PC-3 (cell line): ENCODE measurements at regions not wholly inside any gene's neighbourhood (a gene's known extent, or its start where the extent isn't known, plus 50 kb on each side); places are given as distances from the start of the nearest gene placed in this dataset.

Experiments used
- ATAC-seq: fragments of 200-7000 bp; cut with Tn5 transposase; 2 replicates; pipeline ENCODE4 v1.9.1; 2020; ENCODE audit warnings: mild to moderate bottlenecking, moderate library complexity
- BruUV-seq: library from RNA; stranded (reverse); fragments of 400-500 nt; replicated peaks from 2 replicates; lab custom pipeline; 2021; lab: Mats Ljungman, UMichigan
- CTCF ChIA-PET: fragments of 300-600 bp; sonication (Branson Sonifier 250); formaldehyde crosslinking; loops from one replicate; lab custom pipeline; 2022; ENCODE audit warnings: antibody characterized with exemption; lab: Charles Lee
- POLR2A ChIA-PET: fragments of 300-600 bp; sonication (Branson Sonifier 250); formaldehyde crosslinking; loops from one replicate; lab custom pipeline; 2022; ENCODE audit warnings: antibody characterized with exemption; ENCODE audit not compliant: unreplicated experiment; lab: Charles Lee
- DNase-seq: peaks from one replicate; pipeline ENCODE4 v3.0.0-alpha.2; 2015
- H2AFZ ChIP-seq: fragments of 300-600 bp; sonication (generic); 2 replicates; pipeline ENCODE4 v1.6.0; 2016; ENCODE audit warnings: antibody characterized with exemption, low read length
- H3F3A ChIP-seq: fragments of 300-600 bp; sonication (generic); one replicate; pipeline ENCODE4 v1.6.0; 2017; ENCODE audit warnings: antibody characterized with exemption, low read length, control low read depth, mild to moderate bottlenecking; ENCODE audit not compliant: unreplicated experiment
- H3K27ac ChIP-seq: fragments of 300-600 bp; sonication (generic); 2 replicates; pipeline ENCODE4 v1.5.1; 2016; ENCODE audit warnings: mild to moderate bottlenecking, low read length
- H3K27me3 ChIP-seq: fragments of 300-600 bp; sonication (generic); 2 replicates; pipeline ENCODE4 v1.6.1; 2016; ENCODE audit warnings: low read length, mixed read lengths
- H3K36me3 ChIP-seq: fragments of 300-600 bp; sonication (generic); 2 replicates; pipeline ENCODE4 v1.6.1; 2016; ENCODE audit warnings: low read depth, mixed run types, low read length, mixed read lengths
- H3K4me1 ChIP-seq: fragments of 300-600 bp; sonication (generic); 2 replicates; pipeline ENCODE4 v1.5.1; 2016; ENCODE audit warnings: low read length; ENCODE audit not compliant: insufficient read depth
- H3K4me2 ChIP-seq: fragments of 300-600 bp; sonication (generic); 2 replicates; pipeline ENCODE4 v1.6.0; 2016; ENCODE audit warnings: low read length
- H3K4me3 ChIP-seq: fragments of 300-600 bp; sonication (generic); 2 replicates; pipeline ENCODE4 v1.5.1; 2016; ENCODE audit warnings: mild to moderate bottlenecking, low read length, mixed read lengths
- H3K79me2 ChIP-seq: fragments of 300-600 bp; sonication (generic); 2 replicates; pipeline ENCODE4 v1.6.1; 2017; ENCODE audit warnings: low read length, mixed read lengths
- H3K9ac ChIP-seq: fragments of 300-600 bp; sonication (generic); 2 replicates; pipeline ENCODE4 v1.6.0; 2016; ENCODE audit warnings: mild to moderate bottlenecking, low read length
- H3K9me2 ChIP-seq: fragments of 300-600 bp; sonication (generic); replicated peaks from 2 replicates; pipeline ENCODE4 v1.6.1; 2016; ENCODE audit warnings: mixed run types, low read length, mixed read lengths
- H3K9me3 ChIP-seq: fragments of 300-600 bp; sonication (generic); 2 replicates; pipeline ENCODE4 v1.6.1; 2016; ENCODE audit warnings: low read length, mixed read lengths
- H4K20me1 ChIP-seq: fragments of 300-600 bp; sonication (generic); 2 replicates; pipeline ENCODE4 v1.6.1; 2016; ENCODE audit warnings: low read length, mixed read lengths
- EZH2 ChIP-seq: fragments of 300-600 bp; sonication (generic); IDR thresholded peaks from one replicate; pipeline ENCODE4 v1.6.1; 2017; ENCODE audit warnings: antibody characterized with exemption, mild to moderate bottlenecking, low read length; ENCODE audit not compliant: unreplicated experiment
- EZH2phosphoT487 ChIP-seq: fragments of 300-600 bp; sonication (generic); IDR thresholded peaks from 2 replicates; pipeline ENCODE4 v1.6.1; 2018; ENCODE audit warnings: mild to moderate bottlenecking, antibody characterized with exemption, low read length, borderline replicate concordance
- intact Hi-C: fragments of 100-400 bp; cut with micrococcal nuclease; formaldehyde crosslinking; loops from 2 replicates; pipeline ENCODE4 v1.9.0; 2023
- TF ChIP-seq, protein P1 (sequence below): fragments of 300-600 bp; sonication (generic); conservative IDR thresholded peaks from 2 replicates; pipeline ENCODE4 v1.5.1; 2017; ENCODE audit warnings: antibody characterized with exemption, low read depth, mild to moderate bottlenecking, low read length

DNA sequence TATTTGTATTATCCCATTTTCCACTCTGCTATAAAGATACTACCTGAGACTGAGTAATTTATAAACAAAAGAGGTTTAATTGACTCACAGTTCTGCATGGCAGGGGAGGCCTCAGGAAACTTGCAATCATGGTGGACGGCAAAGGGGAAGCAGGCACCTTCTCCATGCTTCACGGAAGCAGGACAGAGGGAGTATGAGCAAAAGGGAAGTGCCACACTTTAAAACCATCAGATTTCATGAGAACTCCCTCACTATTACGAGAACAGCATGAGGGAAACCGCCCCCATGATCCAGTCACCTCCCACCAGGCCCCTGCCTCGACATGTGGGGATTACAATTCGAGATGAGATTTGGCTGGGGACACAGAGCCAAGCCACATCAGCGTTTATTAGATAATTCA is 172.8 kb downstream of the NR2F2 start:
- POLR2A ChIA-PET = no interaction called here
- intact Hi-C loops = no loop called here
- Histone ChIP-seq H3K27me3 (peaks cover 72% of the 10 kb centered on the region), H2AFZ (no peak overlapping the region), H3K9ac (no peak overlapping the region), H3K9me3 (no peaks in the 10 kb centered on the region), H3K27ac (no peak overlapping the region), H3K4me3 (no peak overlapping the region), H3F3A (no peaks in the 10 kb centered on the region), H3K4me2 (no peak overlapping the region), H3K4me1 (no peaks in the 10 kb centered on the region), H3K79me2 (no peaks in the 10 kb centered on the region), H4K20me1 (no peaks in the 10 kb centered on the region), H3K9me2 (no peaks in the 10 kb centered on the region), H3K36me3 (no peaks in the 10 kb centered on the region)
- ATAC-seq (no peak), DNase-seq (no peak)
- BruUV-seq = no TSS peak
- CTCF ChIA-PET = no interaction called here
- no peak for TF ChIP-seq EZH2
- TF ChIP-seq EZH2phosphoT487 = no peak
- TF ChIP-seq, protein P1, sequence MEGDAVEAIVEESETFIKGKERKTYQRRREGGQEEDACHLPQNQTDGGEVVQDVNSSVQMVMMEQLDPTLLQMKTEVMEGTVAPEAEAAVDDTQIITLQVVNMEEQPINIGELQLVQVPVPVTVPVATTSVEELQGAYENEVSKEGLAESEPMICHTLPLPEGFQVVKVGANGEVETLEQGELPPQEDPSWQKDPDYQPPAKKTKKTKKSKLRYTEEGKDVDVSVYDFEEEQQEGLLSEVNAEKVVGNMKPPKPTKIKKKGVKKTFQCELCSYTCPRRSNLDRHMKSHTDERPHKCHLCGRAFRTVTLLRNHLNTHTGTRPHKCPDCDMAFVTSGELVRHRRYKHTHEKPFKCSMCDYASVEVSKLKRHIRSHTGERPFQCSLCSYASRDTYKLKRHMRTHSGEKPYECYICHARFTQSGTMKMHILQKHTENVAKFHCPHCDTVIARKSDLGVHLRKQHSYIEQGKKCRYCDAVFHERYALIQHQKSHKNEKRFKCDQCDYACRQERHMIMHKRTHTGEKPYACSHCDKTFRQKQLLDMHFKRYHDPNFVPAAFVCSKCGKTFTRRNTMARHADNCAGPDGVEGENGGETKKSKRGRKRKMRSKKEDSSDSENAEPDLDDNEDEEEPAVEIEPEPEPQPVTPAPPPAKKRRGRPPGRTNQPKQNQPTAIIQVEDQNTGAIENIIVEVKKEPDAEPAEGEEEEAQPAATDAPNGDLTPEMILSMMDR = no peak

DNA sequence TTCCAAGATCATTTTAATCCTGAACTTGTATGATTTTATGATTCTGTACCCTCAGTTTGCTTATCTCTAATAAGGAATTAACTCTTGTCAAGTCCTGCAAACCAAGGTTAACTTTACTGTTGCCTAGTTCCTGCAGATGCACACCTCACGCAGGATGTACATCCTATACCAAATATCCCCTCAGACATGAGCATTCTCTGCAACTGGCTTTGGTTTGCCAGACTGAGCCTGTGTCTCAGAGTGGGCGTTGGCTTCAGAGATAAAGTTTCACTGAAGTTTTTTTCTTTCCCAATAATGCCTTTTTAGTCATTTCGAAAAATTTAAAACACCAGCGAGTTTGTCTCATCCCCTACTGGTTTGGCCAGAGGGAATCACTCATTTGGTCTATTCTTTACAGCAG is 173.9 kb downstream of the NR2F2 start:
- no peaks in the 10 kb centered on the region for H3K36me3 ChIP-seq
- H3F3A ChIP-seq = no peaks in the 10 kb centered on the region
- peaks cover 72% of the 10 kb centered on the region for H3K27me3 ChIP-seq
- no peak for DNase-seq
- no peaks in the 10 kb centered on the region for H3K4me1 ChIP-seq
- no peaks in the 10 kb centered on the region for H3K9me3 ChIP-seq
- H3K9ac ChIP-seq = no peak overlapping the region
- H3K27ac ChIP-seq = no peak overlapping the region
- ATAC-seq = no peak
- no peak overlapping the region for H3K4me3 ChIP-seq
- H3K79me2 ChIP-seq = no peaks in the 10 kb centered on the region
- H3K9me2 ChIP-seq = no peaks in the 10 kb centered on the region
- no peak overlapping the region for H3K4me2 ChIP-seq
- TF ChIP-seq EZH2 (no peak), EZH2phosphoT487 (no peak)
- TF ChIP-seq, protein P1 = no peak
- no peaks in the 10 kb centered on the region for H4K20me1 ChIP-seq
- CTCF ChIA-PET = no interaction called here
- no peak overlapping the region for H2AFZ ChIP-seq
- BruUV-seq = no TSS peak
- intact Hi-C loops = no loop called here
- POLR2A ChIA-PET = no interaction called here

DNA sequence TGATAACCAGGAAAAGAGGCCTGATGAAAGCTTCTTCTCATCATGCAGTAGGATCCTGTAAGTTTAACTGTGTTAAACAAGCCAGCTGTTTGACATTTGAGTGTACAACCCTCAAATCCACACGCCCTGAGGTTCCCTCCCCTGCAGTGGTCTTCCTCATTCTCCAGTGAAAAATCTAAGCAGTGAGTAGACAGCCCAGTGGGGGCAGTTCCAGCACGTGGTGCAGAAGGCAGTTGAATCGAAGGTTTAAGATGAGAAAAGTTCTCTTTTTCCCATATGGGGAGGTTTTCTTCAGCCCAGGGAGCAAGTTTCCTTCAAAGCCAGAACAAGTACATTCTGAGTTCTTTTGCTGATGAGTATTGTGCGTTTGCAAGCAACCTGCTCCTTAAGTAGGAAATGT is 174.5 kb downstream of the NR2F2 start:
- POLR2A ChIA-PET = no interaction called here
- no peaks in the 10 kb centered on the region for H3K9me3 ChIP-seq
- TF ChIP-seq, protein P1 = no peak
- no peak for TF ChIP-seq EZH2phosphoT487
- no peak for TF ChIP-seq EZH2
- no TSS peak for BruUV-seq
- peaks cover 72% of the 10 kb centered on the region for H3K27me3 ChIP-seq
- H3K36me3 ChIP-seq = no peaks in the 10 kb centered on the region
- no peaks in the 10 kb centered on the region for H3K79me2 ChIP-seq
- no peak for DNase-seq
- no peak overlapping the region for H3K4me3 ChIP-seq
- intact Hi-C loops = no loop called here
- H2AFZ ChIP-seq = no peak overlapping the region
- H3K4me2 ChIP-seq = no peak overlapping the region
- no peak overlapping the region for H3K9ac ChIP-seq
- no peaks in the 10 kb centered on the region for H3K4me1 ChIP-seq
- CTCF ChIA-PET = no interaction called here
- no peak for ATAC-seq
- H4K20me1 ChIP-seq = no peaks in the 10 kb centered on the region
- no peaks in the 10 kb centered on the region for H3F3A ChIP-seq
- H3K9me2 ChIP-seq = no peaks in the 10 kb centered on the region
- H3K27ac ChIP-seq = no peak overlapping the region
